OCI-LY3 (cell line): ENCODE measurements at regions not wholly inside any gene's neighbourhood (a gene's known extent, or its start where the extent isn't known, plus 50 kb on each side); places are given as distances from the start of the nearest gene placed in this dataset.

Source experiments
- CTCF ChIP-seq: fragments of 200-600, 300-600 bp; sonication (generic); IDR thresholded peaks from 2 replicates; pipeline ENCODE4 v1.5.1; 2014; ENCODE audit warnings: antibody characterized with exemption, low read length, low read depth
- EZH2phosphoT487 ChIP-seq: fragments of 200-600 bp; shearing (Covaris generic); IDR thresholded peaks from 2 replicates; pipeline ENCODE4 v1.6.1; 2018; ENCODE audit warnings: antibody characterized with exemption, mixed run types, low read depth

GRCh38 chr10:118116715-118117449 lies 70.1 kb upstream of the RAB11FIP2 start:
- TF ChIP-seq CTCF (no peak), EZH2phosphoT487 (no peak)
